H1 (cell line): ENCODE measurements at regions not wholly inside any gene's neighbourhood (a gene's known extent, or its start where the extent isn't known, plus 50 kb on each side); places are given as distances from the start of the nearest gene placed in this dataset.

Experiments used
- CTCF ChIA-PET: fragments of 300-600 bp; sonication (Branson Sonifier 250); formaldehyde crosslinking; loops from one replicate; lab custom pipeline; 2021; ENCODE audit not compliant: partially characterized antibody; lab: Charles Lee
- POLR2A ChIA-PET: fragments of 300-600 bp; sonication (Branson Sonifier 250); formaldehyde crosslinking; loops from one replicate; lab custom pipeline; 2021; ENCODE audit warnings: inconsistent platforms; ENCODE audit not compliant: partially characterized antibody; lab: Charles Lee
- DNase-seq, 2 experiments: peaks; one replicate each; pipeline versions ENCODE4 v3.0.0 to v3.0.0-alpha.2; 2010 to 2022; ENCODE audit warnings: low spot score in 2 of 2, low read depth in 1 of 2, mixed read lengths in 1 of 2
- FAIRE-seq: peaks from 2 replicates; lab custom pipeline; 2011; peaks lifted over from hg19 to GRCh38; lab: Jason Lieb, UNC
- H2AFZ ChIP-seq: 2 replicates; pipeline ENCODE4 v1.8.1; 2012; ENCODE audit warnings: low read length, inconsistent platforms
- H2AK5ac ChIP-seq: 2 replicates; pipeline ENCODE4 v1.6.1; 2013; ENCODE audit warnings: low read depth, low read length
- H2BK120ac ChIP-seq: replicated peaks from 2 replicates; pipeline ENCODE3; 2013; ENCODE audit warnings: low read depth, low read length, inconsistent platforms
- H2BK12ac ChIP-seq: 2 replicates; pipeline ENCODE4 v1.6.1; 2013; ENCODE audit warnings: low read depth, low read length
- H2BK15ac ChIP-seq: 2 replicates; pipeline ENCODE4 v1.6.1; 2013; ENCODE audit warnings: low read length
- H2BK20ac ChIP-seq: 2 replicates; pipeline ENCODE4 v1.6.1; 2013; ENCODE audit warnings: low read length
- H2BK5ac ChIP-seq: 2 replicates; pipeline ENCODE4 v1.6.1; 2013; ENCODE audit warnings: low read depth, low read length
- H3K14ac ChIP-seq: 2 replicates; pipeline ENCODE4 v1.6.1; 2013; ENCODE audit warnings: inconsistent platforms; ENCODE audit not compliant: insufficient read length
- H3K18ac ChIP-seq: 2 replicates; pipeline ENCODE4 v1.6.1; 2013; ENCODE audit warnings: low read length; ENCODE audit errors: extremely low read depth
- H3K23ac ChIP-seq: 2 replicates; pipeline ENCODE4 v1.6.1; 2013; ENCODE audit warnings: inconsistent platforms; ENCODE audit not compliant: insufficient read length
- H3K23me2 ChIP-seq: 2 replicates; pipeline ENCODE4 v1.6.1; 2013; ENCODE audit warnings: low read depth, low read length
- H3K27ac ChIP-seq: 2 replicates; pipeline ENCODE4 v1.6.1; 2011; ENCODE audit warnings: low read depth, low read length, inconsistent platforms
- H3K27me3 ChIP-seq, 4 experiments: replicated peaks in 1 of 4; 1 replicate in 1 of 4; 2 replicates in 3 of 4; pipeline versions ENCODE4 v1.6.1 to v1.8.1; 2011 to 2013; ENCODE audit warnings: low read length in 3 of 4, mild to moderate bottlenecking in 3 of 4, inconsistent platforms in 2 of 4, mixed read lengths in 2 of 4, moderate library complexity in 1 of 4; ENCODE audit not compliant: control insufficient read depth in 3 of 4, insufficient read depth in 3 of 4; ENCODE audit errors: extremely low read depth in 1 of 4
- H3K36me3 ChIP-seq, 4 experiments: 2 replicates each; pipeline versions ENCODE4 v1.6.1 to v1.8.1; 2011 to 2013; ENCODE audit warnings: mild to moderate bottlenecking in 4 of 4, low read length in 3 of 4, moderate library complexity in 2 of 4, control low read depth in 1 of 4, inconsistent platforms in 1 of 4; ENCODE audit not compliant: insufficient read depth in 4 of 4, control insufficient read depth in 2 of 4
- H3K4ac ChIP-seq: replicated peaks from 2 replicates; pipeline ENCODE3; 2013; ENCODE audit warnings: low read length, low read depth, mixed read lengths, inconsistent platforms; ENCODE audit not compliant: insufficient read length
- H3K4me1 ChIP-seq, 4 experiments: replicated peaks in 1 of 4; 1 replicate in 1 of 4; 2 replicates in 3 of 4; pipeline versions ENCODE4 v1.6.1 to v1.8.1; 2011 to 2013; ENCODE audit warnings: low read length in 3 of 4, inconsistent platforms in 2 of 4, mixed read lengths in 1 of 4; ENCODE audit not compliant: insufficient read depth in 4 of 4, control insufficient read depth in 3 of 4
- H3K4me2 ChIP-seq, 2 experiments: 2 replicates each; pipeline versions ENCODE4 v1.6.1 to v1.8.1; 2011 to 2013; ENCODE audit warnings: low read depth in 2 of 2, low read length in 2 of 2, control low read depth in 1 of 2, inconsistent platforms in 1 of 2, mild to moderate bottlenecking in 1 of 2; ENCODE audit not compliant: insufficient read depth in 1 of 2
- H3K4me3 ChIP-seq, 4 experiments: fragments of 200-600, 300-600 bp in 1 of 4; sonication (generic), shearing (Covaris generic), sonication (Bioruptor Twin) in 1 of 4; 2 replicates each; pipeline versions ENCODE4 v1.5.1 to v1.8.1; 2011 to 2016; ENCODE audit warnings: low read length in 4 of 4, low read depth in 3 of 4, control low read depth in 2 of 4, inconsistent platforms in 2 of 4, mild to moderate bottlenecking in 2 of 4, mixed read lengths in 1 of 4, moderate library complexity in 1 of 4; ENCODE audit not compliant: insufficient read depth in 2 of 4; ENCODE audit errors: extremely low read depth in 1 of 4
- H3K56ac ChIP-seq: replicated peaks from 2 replicates; pipeline ENCODE3; 2013; ENCODE audit warnings: low read depth, mild to moderate bottlenecking, mixed read lengths, low read length, inconsistent platforms; ENCODE audit not compliant: insufficient read length
- H3K79me1 ChIP-seq: 2 replicates; pipeline ENCODE4 v1.6.1; 2013; ENCODE audit warnings: low read depth, low read length, control low read depth
- H3K79me2 ChIP-seq, 2 experiments: 2 replicates each; pipeline versions ENCODE4 v1.6.1 to v1.8.1; 2012 to 2013; ENCODE audit warnings: low read length in 2 of 2, mild to moderate bottlenecking in 2 of 2, inconsistent platforms in 1 of 2; ENCODE audit not compliant: insufficient read depth in 2 of 2, control insufficient read depth in 1 of 2
- H3K9ac ChIP-seq, 4 experiments: replicated peaks in 1 of 4; 1 replicate in 1 of 4; 2 replicates in 3 of 4; pipeline versions ENCODE4 v1.6.1 to v1.8.1; 2011 to 2013; ENCODE audit warnings: low read depth in 3 of 4, low read length in 3 of 4, control low read depth in 2 of 4, mild to moderate bottlenecking in 2 of 4, moderate library complexity in 2 of 4, inconsistent platforms in 1 of 4; ENCODE audit errors: extremely low read depth in 1 of 4
- H3K9me3 ChIP-seq, 2 experiments: 2 replicates each; pipeline versions ENCODE4 v1.6.1 to v1.8.1; 2012 to 2013; ENCODE audit warnings: mild to moderate bottlenecking in 2 of 2, moderate library complexity in 2 of 2, control low read depth in 1 of 2, inconsistent platforms in 1 of 2, low read depth in 1 of 2, low read length in 1 of 2, mixed read lengths in 1 of 2; ENCODE audit not compliant: insufficient read depth in 2 of 2
- H4K20me1 ChIP-seq, 2 experiments: replicated peaks in 1 of 2; 2 replicates each; pipeline versions ENCODE3 to v1.8.1; 2011 to 2013; ENCODE audit warnings: inconsistent platforms in 2 of 2, low read length in 2 of 2, mild to moderate bottlenecking in 1 of 2; ENCODE audit not compliant: insufficient read depth in 2 of 2, control insufficient read depth in 1 of 2
- H4K5ac ChIP-seq: 2 replicates; pipeline ENCODE4 v1.6.1; 2013; ENCODE audit warnings: low read length, low read depth, mixed read lengths, inconsistent platforms; ENCODE audit not compliant: insufficient read length
- H4K8ac ChIP-seq: 2 replicates; pipeline ENCODE4 v1.8.0; 2013; ENCODE audit warnings: mild to moderate bottlenecking, moderate library complexity, low read length, inconsistent platforms; ENCODE audit not compliant: insufficient read depth; ENCODE audit errors: extremely low read depth
- H4K91ac ChIP-seq: replicated peaks from 2 replicates; pipeline ENCODE3; 2013; ENCODE audit warnings: low read length, mixed read lengths, inconsistent platforms; ENCODE audit not compliant: insufficient read length
- ASH2L ChIP-seq: fragments of 200-600, 300-600 bp; sonication (generic); IDR thresholded peaks from one replicate; pipeline ENCODE4 v1.7.1; 2017; ENCODE audit warnings: low read length
- EZH2 ChIP-seq: fragments of 200-600 bp; sonication (generic); IDR thresholded peaks from 2 replicates; pipeline ENCODE4 v1.7.1; 2012; ENCODE audit warnings: low read depth, mild to moderate bottlenecking, moderate library complexity, low read length, inconsistent platforms; ENCODE audit not compliant: severe bottlenecking
- JUND ChIP-seq: IDR thresholded peaks from 2 replicates; pipeline ENCODE4 v1.6.1; 2011; ENCODE audit warnings: mild to moderate bottlenecking, improper control_type of control experiment, low read length
- KDM1A ChIP-seq: fragments of 200-600, 300-600 bp; sonication (generic); IDR thresholded peaks from 2 replicates; pipeline ENCODE4 v1.7.1; 2016; ENCODE audit warnings: mild to moderate bottlenecking, low read length, borderline replicate concordance
- RBBP5 ChIP-seq: IDR thresholded peaks from 2 replicates; pipeline ENCODE4 v1.7.1; 2012; ENCODE audit warnings: low read depth, mild to moderate bottlenecking, inconsistent platforms, low read length, moderate library complexity, borderline replicate concordance
- SP1 ChIP-seq: IDR thresholded peaks from 2 replicates; pipeline ENCODE4 v1.6.1; 2011; ENCODE audit warnings: low read depth, low read length
- SP4 ChIP-seq: IDR thresholded peaks from 2 replicates; pipeline ENCODE4 v1.6.1; 2012; ENCODE audit warnings: low read length, inconsistent platforms
- WGBS, 2 experiments: shearing (Covaris generic) in 1 of 2; methylation state at CpG; one replicate each; pipeline versions ENCODE4 v1.1.6 to v1.1.7; 2013 to 2015; ENCODE audit warnings: low lambda C conversion rate in 2 of 2, mixed read lengths in 2 of 2, inconsistent platforms in 1 of 2, low coverage in 1 of 2, missing lambda C conversion rate in 1 of 2; ENCODE audit not compliant: insufficient replicate concordance in 2 of 2, insufficient coverage in 1 of 2, insufficient read length in 1 of 2; ENCODE audit errors: extremely low coverage in 1 of 2, missing lambda C conversion rate in 1 of 2; 5-methylcytosine and 5-hydroxymethylcytosine counted together

GRCh38 chr21:16797966-16798365 lies 714.9 kb upstream of the CXADR start:
- H3K4me3 ChIP-seq, result no peak overlapping the region
- H4K91ac ChIP-seq, result no peak overlapping the region
- H3K27ac ChIP-seq, result no peak overlapping the region
- H3K4ac ChIP-seq, result no peak overlapping the region
- no peaks in the 10 kb centered on the region for H3K23me2 ChIP-seq
- H3K36me3 ChIP-seq, result no peaks in the 10 kb centered on the region
- H2AFZ ChIP-seq, result no peak overlapping the region
- no peak overlapping the region for H2BK15ac ChIP-seq
- 85% methylated on average over 2 of the region's 2 CpGs; no CpG with 5 or more reads in 1 of the 2 experiments for WGBS, 2 experiments
- DNase-seq (no peak), FAIRE-seq (no peak)
- H2BK20ac ChIP-seq, result no peak overlapping the region
- H3K14ac ChIP-seq, result no peak overlapping the region
- no peaks in the 10 kb centered on the region for H4K20me1 ChIP-seq
- H3K4me1 ChIP-seq, result no peaks in the 10 kb centered on the region
- H3K4me2 ChIP-seq, result no peak overlapping the region
- H3K23ac ChIP-seq, result no peak overlapping the region
- H3K79me2 ChIP-seq, result no peaks in the 10 kb centered on the region
- H2AK5ac ChIP-seq, result no peak overlapping the region
- no peak overlapping the region for H4K5ac ChIP-seq
- H3K9me3 ChIP-seq, result no peaks in the 10 kb centered on the region
- no peak overlapping the region for H3K18ac ChIP-seq
- H3K27me3 ChIP-seq, result no peaks in the 10 kb centered on the region
- POLR2A ChIA-PET, result no interaction called here
- no peak overlapping the region for H2BK120ac ChIP-seq
- CTCF ChIA-PET, result no interaction called here
- H4K8ac ChIP-seq, result no peak overlapping the region
- no peak overlapping the region for H3K9ac ChIP-seq
- no peak overlapping the region for H2BK5ac ChIP-seq
- H2BK12ac ChIP-seq, result no peak overlapping the region
- no peak overlapping the region for H3K56ac ChIP-seq
- no peaks in the 10 kb centered on the region for H3K79me1 ChIP-seq
- TF ChIP-seq KDM1A (no peak), SP1 (no peak), ASH2L (no peak), JUND (no peak), RBBP5 (no peak), SP4 (no peak), EZH2 (no peak)
